ENCODE measurements at regions not wholly inside any gene's neighbourhood (a gene's known extent, or its start where the extent isn't known, plus 50 kb on each side); places are given as distances from the start of the nearest gene placed in this dataset.
"Not testable (repeated sequence)": the region's sequence is repeated elsewhere in the genome, so short reads cannot be mapped to it uniquely, and the experiment has no call there.

DNA sequence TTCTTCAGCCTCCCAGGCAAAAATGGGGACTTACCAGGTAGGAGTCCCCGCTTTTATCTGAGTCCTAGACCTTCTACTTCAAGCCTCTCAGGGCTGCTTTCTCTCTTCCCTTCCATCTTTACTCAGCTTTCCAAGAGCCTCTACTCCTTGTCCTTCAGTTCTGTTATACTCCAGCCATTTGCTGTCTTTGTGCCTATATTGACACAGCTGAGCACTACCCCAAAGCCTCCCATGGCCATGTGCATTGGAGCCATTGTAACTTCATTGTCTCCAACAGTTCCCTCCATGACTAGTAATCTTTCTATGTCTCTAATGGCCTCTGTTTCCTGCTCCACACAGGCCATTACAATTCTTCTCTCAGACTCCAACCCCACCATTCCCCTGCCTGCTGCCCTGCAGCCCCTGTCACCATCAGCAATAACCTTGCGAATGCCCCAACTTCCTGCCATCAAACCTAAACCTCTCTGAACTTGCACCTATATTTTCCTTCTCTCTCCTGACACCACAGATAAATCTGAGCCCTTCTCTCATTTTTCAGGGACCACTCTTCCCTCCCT is 77.9 kb upstream of the ADPGK start:
- no peak for DNase-seq

DNA sequence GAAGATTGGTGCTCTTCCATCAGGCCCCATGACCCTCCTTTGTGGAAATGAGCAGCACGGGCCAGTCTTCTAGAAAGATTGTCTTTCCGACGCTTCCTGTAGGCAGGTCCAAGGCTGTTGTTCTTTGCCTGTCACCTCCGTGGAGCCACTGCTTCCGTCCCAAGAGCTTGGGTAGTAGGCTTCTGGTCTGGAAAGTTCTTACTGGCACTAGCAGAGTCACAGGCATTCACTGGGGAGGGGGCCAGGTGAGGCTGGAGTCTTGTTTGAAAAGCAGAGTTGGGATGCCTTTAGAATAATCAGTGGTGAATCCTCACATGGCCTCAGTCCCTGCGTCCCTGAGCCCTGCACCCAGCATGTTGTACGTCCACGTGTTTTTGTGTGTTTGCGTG is 76.2 kb upstream of the ADPGK start:
- no peak for DNase-seq

DNA sequence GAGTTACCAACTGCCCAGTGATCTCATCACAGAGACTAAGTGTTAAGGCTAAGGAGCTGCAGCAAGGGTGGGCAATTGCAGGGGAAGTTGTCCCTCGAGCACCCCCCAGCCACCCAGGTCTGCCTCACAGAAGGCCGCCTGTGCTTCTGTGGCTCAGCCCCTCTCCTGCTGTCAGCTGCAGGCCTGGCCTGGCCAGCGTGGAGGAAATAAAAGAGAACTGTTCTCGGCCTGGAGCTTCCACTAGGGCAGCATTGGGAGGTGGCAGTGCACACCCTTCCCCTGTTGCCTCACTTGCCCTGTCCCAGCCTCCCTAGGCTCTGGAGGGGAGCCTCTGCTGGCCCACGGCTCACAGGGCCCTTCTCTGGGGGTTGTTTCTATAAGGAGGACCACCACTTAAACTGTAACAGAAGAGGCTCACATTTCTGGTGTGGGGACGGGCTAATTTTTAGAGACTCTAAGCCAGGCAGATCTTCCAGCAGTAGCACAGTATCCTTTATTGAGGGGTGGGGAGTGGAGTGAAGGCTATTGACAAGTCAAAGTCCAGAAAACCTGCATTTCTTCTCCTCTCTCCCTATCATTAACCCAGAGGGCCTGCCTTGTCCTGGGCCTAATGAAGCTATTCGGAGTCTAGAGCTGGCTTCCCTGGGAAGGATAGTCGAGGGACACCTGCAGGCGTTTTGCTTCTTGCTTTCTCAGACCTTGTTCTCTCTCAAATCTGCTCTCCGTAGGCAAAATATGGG is 75.6 kb upstream of the ADPGK start:
- DNase-seq: no peak

DNA sequence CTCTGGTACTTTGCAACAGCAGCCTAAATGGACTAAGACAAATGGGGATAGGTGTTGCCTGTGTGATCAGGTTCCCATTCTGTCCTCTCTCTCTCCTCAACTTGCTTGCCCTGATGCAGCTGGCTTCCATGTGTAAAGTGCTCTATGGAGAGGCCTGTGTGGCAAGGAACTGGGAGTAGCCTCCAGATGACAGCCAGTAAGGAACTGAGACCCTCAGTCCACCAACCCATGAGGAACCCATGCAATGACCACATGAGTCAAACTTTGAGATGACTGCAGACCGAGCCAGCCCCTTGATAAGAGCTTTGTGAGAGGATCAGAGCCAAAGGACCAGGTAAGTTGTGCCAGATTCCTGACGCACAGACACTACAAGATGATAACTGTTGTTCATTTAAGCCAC is 74.6 kb upstream of the ADPGK start:
- no peak for DNase-seq

- DNase-seq: no peak
Measured at GRCh38 chr15:72857331-72858063, 73.9 kb upstream of the ADPGK start.

GRCh38 chr15:72856549-72857040 is 73.0 kb upstream of the ADPGK start:
- DNase-seq: no peak

DNA sequence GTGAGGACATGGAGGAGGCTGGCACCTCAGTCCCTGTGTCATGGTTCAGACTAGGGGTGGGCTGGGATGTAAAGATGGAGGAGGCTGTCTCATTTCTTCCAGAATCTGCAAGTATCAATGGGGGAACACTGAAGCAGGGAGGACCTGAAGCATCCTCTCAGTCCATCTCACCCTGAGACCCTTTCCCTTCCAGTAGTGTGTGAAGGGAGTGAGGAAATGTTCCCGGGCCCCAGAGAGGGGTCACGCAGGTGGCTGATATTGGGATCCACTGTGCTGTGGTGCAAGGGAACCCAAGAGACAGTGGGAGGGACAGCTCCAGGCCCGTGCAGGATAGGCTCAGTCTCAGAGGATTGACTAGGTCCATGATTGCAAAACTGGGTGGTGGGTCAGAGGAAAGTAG is 72.2 kb upstream of the ADPGK start:
- DNase-seq: no peak

DNA sequence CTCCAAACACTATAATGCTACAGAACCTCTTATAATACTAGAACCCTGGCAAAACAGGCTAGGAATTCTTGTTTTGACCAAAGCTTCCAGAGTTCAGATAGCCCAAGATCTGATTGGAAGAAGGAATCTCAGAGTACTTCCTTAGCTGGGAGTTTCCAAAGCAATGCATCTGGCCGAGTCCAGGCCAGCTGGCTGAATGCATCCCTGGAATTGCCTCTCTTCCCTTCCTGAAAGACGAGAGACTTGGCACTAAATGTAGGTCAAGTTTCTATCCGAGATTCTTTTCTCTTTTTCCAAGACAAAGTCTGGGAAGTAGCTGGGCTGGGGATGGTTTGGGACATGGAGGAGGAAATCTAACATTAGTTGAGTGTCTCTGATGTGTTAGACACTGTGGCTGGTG is 68.7 kb upstream of the ADPGK start:
- DNase-seq: no peak

GRCh38 chr15:72851586-72851985 is 68.0 kb upstream of the ADPGK start:
- DNase-seq: no peak

DNA sequence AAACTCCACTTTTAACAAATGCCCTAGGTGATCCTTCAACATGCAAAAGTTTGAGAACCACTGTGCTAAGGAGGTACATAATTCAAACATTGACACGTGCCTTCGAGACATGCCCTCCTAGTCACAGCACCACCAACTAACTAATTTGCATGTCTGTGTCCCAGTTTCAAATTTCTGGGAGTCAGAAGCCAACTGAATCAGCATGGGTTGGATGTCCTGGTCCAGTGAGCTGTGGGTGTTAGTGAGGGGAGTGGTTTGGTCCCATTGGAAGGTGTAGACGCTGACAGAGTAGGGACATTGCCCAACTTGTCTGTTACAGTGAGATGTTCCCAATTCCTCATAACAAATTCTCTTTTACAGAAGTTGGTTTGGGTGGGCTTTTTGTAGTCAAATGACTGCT is 67.3 kb upstream of the ADPGK start:
- DNase-seq: peak; percentile 19

- DNase-seq: no peak
Measured at GRCh38 chr15:72847806-72848205, 64.2 kb upstream of the ADPGK start.

DNA sequence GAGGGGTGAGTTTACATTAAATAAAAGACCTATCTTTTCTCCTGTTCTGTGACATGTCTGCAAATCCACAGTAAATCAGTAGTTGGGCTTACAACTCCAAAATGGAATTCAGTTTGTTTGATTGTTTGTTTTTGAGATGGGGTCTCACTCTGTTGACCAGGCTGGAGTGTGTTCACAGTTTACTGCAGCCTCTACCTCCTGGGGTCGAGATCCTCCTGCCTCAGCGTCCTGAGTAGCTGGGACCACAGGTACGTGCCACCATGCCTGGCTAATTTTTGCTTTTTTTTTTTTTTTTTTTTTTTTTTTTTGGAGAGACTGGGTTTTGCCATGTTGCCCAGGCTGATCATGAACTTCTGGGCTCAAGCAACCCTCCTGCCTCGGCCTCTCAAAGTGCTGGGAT is 63.5 kb upstream of the ADPGK start:
- DNase-seq: no peak

DNA sequence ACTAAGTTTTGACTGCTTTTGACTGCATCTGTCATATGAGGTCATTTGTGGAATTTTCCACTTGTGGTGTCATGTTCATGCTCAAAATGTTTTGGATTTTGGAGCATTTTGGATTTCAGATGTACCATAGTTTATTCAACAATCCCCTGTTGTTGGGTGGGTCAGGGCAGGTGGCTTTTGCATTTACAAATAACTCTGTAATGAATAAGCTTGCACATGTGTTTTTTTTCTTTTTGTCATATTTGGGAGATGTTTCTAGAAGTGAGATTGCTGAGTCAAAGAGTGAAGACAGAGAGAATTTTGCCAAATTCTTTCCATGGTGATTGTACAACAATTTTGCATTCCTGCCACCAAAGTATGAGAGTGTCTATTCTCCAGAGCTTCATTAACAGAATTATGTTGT is 62.4 kb upstream of the ADPGK start:
- no peak for DNase-seq

GRCh38 chr15:72844067-72844466 is 60.5 kb upstream of the ADPGK start:
- DNase-seq: no peak

GRCh38 chr15:72843340-72843739 is 59.8 kb upstream of the ADPGK start:
- DNase-seq: not testable (repeated sequence)

GRCh38 chr15:72840114-72840513 is 56.6 kb upstream of the ADPGK start:
- peak; percentile 19 for DNase-seq

GRCh38 chr15:72838311-72838731 is 54.8 kb upstream of the ADPGK start:
- peak; percentile 79 for DNase-seq

- no peak for DNase-seq
Measured at GRCh38 chr15:72836676-72837330, 53.2 kb upstream of the ADPGK start.

DNA sequence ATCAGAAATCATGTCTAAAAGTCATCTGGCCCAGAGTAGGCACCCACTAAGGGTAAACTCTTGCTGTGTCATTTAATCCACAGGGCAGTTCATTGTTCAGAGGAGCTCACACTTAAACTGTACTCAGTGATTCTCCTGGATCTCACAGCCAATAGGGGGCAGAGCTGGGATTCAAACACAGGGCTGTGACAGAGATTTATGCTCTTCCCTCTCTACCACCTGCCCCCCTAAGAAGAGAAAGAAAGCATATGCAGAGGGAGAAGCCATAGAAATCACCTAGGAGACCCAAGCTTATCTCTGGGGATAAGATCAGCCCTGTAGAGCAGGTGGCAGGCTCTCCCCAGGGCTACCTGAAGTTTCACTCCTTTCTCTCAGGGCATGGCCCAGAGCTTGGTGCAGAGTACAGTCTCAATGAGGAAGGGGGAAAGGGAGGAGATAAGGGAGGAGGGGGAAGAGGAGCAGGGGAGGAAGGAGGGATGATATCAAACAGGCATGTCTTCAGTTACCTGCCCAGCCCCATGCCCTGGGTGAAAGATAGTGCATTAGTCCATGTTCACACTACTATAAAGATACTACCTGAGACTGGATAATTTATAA is 51.8 kb upstream of the ADPGK start:
- no peak for DNase-seq

GRCh38 chr15:72833561-72833960 is 50.0 kb upstream of the ADPGK start:
- DNase-seq: peak; percentile 7
